OCI-LY1 (cell line): ENCODE measurements at regions not wholly inside any gene's neighbourhood (a gene's known extent, or its start where the extent isn't known, plus 50 kb on each side); places are given as distances from the start of the nearest gene placed in this dataset.

ENCODE experiments used
- H2AFZ ChIP-seq: fragments of 200-600 bp; sonication (generic), shearing (Covaris generic); 2 replicates; pipeline ENCODE4 v1.6.0; 2014; ENCODE audit warnings: antibody characterized with exemption, mild to moderate bottlenecking, low read length
- H3F3A ChIP-seq: fragments of 200-600 bp; sonication (generic), shearing (Covaris generic); 2 replicates; pipeline ENCODE4 v1.6.0; 2014; ENCODE audit warnings: mild to moderate bottlenecking, antibody characterized with exemption, low read length, moderate library complexity; ENCODE audit not compliant: insufficient read depth
- H3K27ac ChIP-seq: fragments of 200-600 bp; sonication (generic); 2 replicates; pipeline ENCODE4 v1.5.1; 2014; ENCODE audit warnings: low read length, mixed run types, mild to moderate bottlenecking, low read depth; ENCODE audit not compliant: poor library complexity, severe bottlenecking
- H3K27me3 ChIP-seq: fragments of 200-600 bp; sonication (generic); 2 replicates; pipeline ENCODE4 v1.6.0; 2014; ENCODE audit warnings: antibody characterized with exemption, mild to moderate bottlenecking, low read length, moderate library complexity; ENCODE audit not compliant: insufficient read depth
- H3K36me3 ChIP-seq: fragments of 200-600 bp; sonication (generic); 2 replicates; pipeline ENCODE4 v1.6.1; 2014; ENCODE audit warnings: mild to moderate bottlenecking, antibody characterized with exemption, low read length, moderate library complexity, mixed read lengths; ENCODE audit not compliant: insufficient read depth
- H3K4me1 ChIP-seq: fragments of 200-600 bp; sonication (generic); 2 replicates; pipeline ENCODE4 v1.5.1; 2014; ENCODE audit warnings: mild to moderate bottlenecking, low read length, moderate library complexity; ENCODE audit not compliant: insufficient read depth, severe bottlenecking
- H3K4me2 ChIP-seq: fragments of 200-600 bp; sonication (generic), shearing (Covaris generic); 2 replicates; pipeline ENCODE4 v1.6.1; 2014; ENCODE audit warnings: low read length
- H3K4me3 ChIP-seq: fragments of 200-600 bp; sonication (generic); 2 replicates; pipeline ENCODE4 v1.5.1; 2014; ENCODE audit warnings: low read length, low read depth, mild to moderate bottlenecking, mixed read lengths; ENCODE audit not compliant: poor library complexity, severe bottlenecking
- H3K79me2 ChIP-seq: fragments of 200-600 bp; shearing (Covaris generic); 2 replicates; pipeline ENCODE4 v1.6.1; 2016; ENCODE audit warnings: mixed run types, low read length, mixed read lengths; ENCODE audit not compliant: insufficient read depth
- H3K9ac ChIP-seq: fragments of 200-600 bp; sonication (generic), shearing (Covaris generic); 2 replicates; pipeline ENCODE4 v1.6.1; 2014; ENCODE audit warnings: mild to moderate bottlenecking, low read length, mixed read lengths
- H3K9me2 ChIP-seq: fragments of 200-600 bp; sonication (generic), shearing (Covaris generic); 2 replicates; pipeline ENCODE4 v1.6.1; 2014; ENCODE audit warnings: low read depth, mild to moderate bottlenecking, low read length, mixed read lengths
- H3K9me3 ChIP-seq: fragments of 200-600 bp; shearing (Covaris generic); 2 replicates; pipeline ENCODE4 v1.6.1; 2014; ENCODE audit warnings: low read length, mixed read lengths
- H4K20me1 ChIP-seq: fragments of 200-600 bp; sonication (generic), shearing (Covaris generic); 2 replicates; pipeline ENCODE4 v1.6.0; 2016; ENCODE audit warnings: mild to moderate bottlenecking, low read length; ENCODE audit not compliant: insufficient read depth
- EZH2 ChIP-seq: fragments of 200-600 bp; sonication (generic), shearing (Covaris generic); IDR thresholded peaks from 2 replicates; pipeline ENCODE4 v1.8.0; 2017; ENCODE audit warnings: borderline replicate concordance, mixed run types, mild to moderate bottlenecking, antibody characterized with exemption, low read length, moderate library complexity, mixed read lengths
- TF ChIP-seq, protein P1 (sequence below): fragments of 200-600 bp; sonication (generic), shearing (Covaris generic); IDR thresholded peaks from 2 replicates; pipeline ENCODE4 v1.5.1; 2017; ENCODE audit warnings: mild to moderate bottlenecking, antibody characterized with exemption, low read length, moderate library complexity, mixed read lengths

GRCh38 chr6:119446609-119447008 lies 97.0 kb upstream of the MAN1A1 start:
- Histone ChIP-seq H3K4me1 (peaks cover 21% of the 10 kb centered on the region), H3K9me2 (no peaks in the 10 kb centered on the region), H3K9me3 (no peaks in the 10 kb centered on the region), H3K9ac (no peak overlapping the region), H4K20me1 (no peaks in the 10 kb centered on the region), H3K4me2 (no peak overlapping the region), H3K27me3 (no peaks in the 10 kb centered on the region; the same call in 1 of the 2 replicates), H2AFZ (no peak overlapping the region), H3K27ac (no peak overlapping the region), H3K36me3 (no peaks in the 10 kb centered on the region), H3K4me3 (no peak overlapping the region), H3F3A (no peaks in the 10 kb centered on the region), H3K79me2 (no peaks in the 10 kb centered on the region)
- no peak for TF ChIP-seq EZH2
- TF ChIP-seq, protein P1, sequence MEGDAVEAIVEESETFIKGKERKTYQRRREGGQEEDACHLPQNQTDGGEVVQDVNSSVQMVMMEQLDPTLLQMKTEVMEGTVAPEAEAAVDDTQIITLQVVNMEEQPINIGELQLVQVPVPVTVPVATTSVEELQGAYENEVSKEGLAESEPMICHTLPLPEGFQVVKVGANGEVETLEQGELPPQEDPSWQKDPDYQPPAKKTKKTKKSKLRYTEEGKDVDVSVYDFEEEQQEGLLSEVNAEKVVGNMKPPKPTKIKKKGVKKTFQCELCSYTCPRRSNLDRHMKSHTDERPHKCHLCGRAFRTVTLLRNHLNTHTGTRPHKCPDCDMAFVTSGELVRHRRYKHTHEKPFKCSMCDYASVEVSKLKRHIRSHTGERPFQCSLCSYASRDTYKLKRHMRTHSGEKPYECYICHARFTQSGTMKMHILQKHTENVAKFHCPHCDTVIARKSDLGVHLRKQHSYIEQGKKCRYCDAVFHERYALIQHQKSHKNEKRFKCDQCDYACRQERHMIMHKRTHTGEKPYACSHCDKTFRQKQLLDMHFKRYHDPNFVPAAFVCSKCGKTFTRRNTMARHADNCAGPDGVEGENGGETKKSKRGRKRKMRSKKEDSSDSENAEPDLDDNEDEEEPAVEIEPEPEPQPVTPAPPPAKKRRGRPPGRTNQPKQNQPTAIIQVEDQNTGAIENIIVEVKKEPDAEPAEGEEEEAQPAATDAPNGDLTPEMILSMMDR, result no peak

DNA sequence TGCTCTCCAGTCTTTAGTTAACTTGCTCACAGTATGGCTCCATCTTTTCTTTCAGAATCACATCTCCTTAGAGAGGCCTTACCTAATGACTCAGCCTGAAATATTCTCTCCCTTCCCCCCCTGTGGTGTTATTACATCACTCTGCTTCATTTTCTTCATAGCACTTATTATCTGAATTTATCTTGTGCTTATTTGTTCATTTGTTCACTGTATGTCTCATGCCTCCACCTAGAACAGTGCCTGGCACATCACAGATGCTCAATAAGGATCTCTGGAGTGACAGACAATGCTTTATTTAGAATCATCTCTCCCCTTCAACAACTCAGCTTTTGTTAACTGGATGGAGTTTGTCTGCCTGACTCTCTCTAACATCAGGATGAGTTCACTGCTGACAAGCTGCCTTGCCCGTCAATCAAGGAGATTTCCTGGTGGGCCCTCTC lies 96.6 kb upstream of the MAN1A1 start:
- Histone ChIP-seq H3K36me3 (no peaks in the 10 kb centered on the region), H3K27ac (no peak overlapping the region), H2AFZ (no peak overlapping the region), H4K20me1 (no peaks in the 10 kb centered on the region), H3K9me2 (no peaks in the 10 kb centered on the region), H3K4me2 (no peak overlapping the region), H3K4me3 (no peak overlapping the region), H3K9ac (no peak overlapping the region), H3K27me3 (no peaks in the 10 kb centered on the region; the same call in 1 of the 2 replicates), H3F3A (no peaks in the 10 kb centered on the region), H3K9me3 (no peaks in the 10 kb centered on the region), H3K4me1 (peaks cover 21% of the 10 kb centered on the region), H3K79me2 (no peaks in the 10 kb centered on the region)
- no peak for TF ChIP-seq EZH2
- TF ChIP-seq, protein P1, result no peak

GRCh38 chr6:119445666-119446065 lies 96.1 kb upstream of the MAN1A1 start:
- H3F3A ChIP-seq, result no peaks in the 10 kb centered on the region
- no peaks in the 10 kb centered on the region for H3K9me3 ChIP-seq
- no peak overlapping the region for H2AFZ ChIP-seq
- H4K20me1 ChIP-seq, result no peaks in the 10 kb centered on the region
- H3K9ac ChIP-seq, result no peak overlapping the region
- TF ChIP-seq EZH2, result no peak
- TF ChIP-seq, protein P1, result no peak
- H3K27ac ChIP-seq, result no peak overlapping the region
- H3K9me2 ChIP-seq, result no peaks in the 10 kb centered on the region
- H3K79me2 ChIP-seq, result no peaks in the 10 kb centered on the region
- H3K4me2 ChIP-seq, result no peak overlapping the region
- H3K36me3 ChIP-seq, result no peaks in the 10 kb centered on the region
- no peaks in the 10 kb centered on the region; the same call in 1 of the 2 replicates for H3K27me3 ChIP-seq
- peaks cover 21% of the 10 kb centered on the region for H3K4me1 ChIP-seq
- H3K4me3 ChIP-seq, result no peak overlapping the region
